ENCODE measurements at regions not wholly inside any gene's neighbourhood (a gene's known extent, or its start where the extent isn't known, plus 50 kb on each side); places are given as distances from the start of the nearest gene placed in this dataset.

GRCh38 chr14:99006276-99006675, 265.7 kb downstream of the BCL11B start:
- intact Hi-C loops (cut with DNase I), result no loop called here
- ATAC-seq (peak; percentile 42), DNase-seq (ENCODE audit: low spot score) (no peak)

- ATAC-seq, result no peak
- no peak for DNase-seq (ENCODE audit: low spot score)
- intact Hi-C loops (cut with DNase I), result no loop called here
These were observed 264.2 kb downstream of the BCL11B start for GRCh38 chr14:99007795-99008194.

GRCh38 chr14:99009871-99010270, 262.1 kb downstream of the BCL11B start:
- intact Hi-C loops (cut with DNase I), result no loop called here
- no peak for ATAC-seq
- no peak for DNase-seq (ENCODE audit: low spot score)

GRCh38 chr14:99011385-99011784, 260.6 kb downstream of the BCL11B start:
- ATAC-seq (no peak), DNase-seq (ENCODE audit: low spot score) (no peak)
- intact Hi-C loops (cut with DNase I), result no loop called here

GRCh38 chr14:99012703-99013102, 259.3 kb downstream of the BCL11B start:
- DNase-seq (ENCODE audit: low spot score) (no peak), ATAC-seq (no peak)
- intact Hi-C loops (cut with DNase I), result no loop called here

- intact Hi-C loops (cut with DNase I), result no loop called here
- ATAC-seq, result no peak
These were observed 256.2 kb downstream of the BCL11B start for GRCh38 chr14:99015833-99016232.

GRCh38 chr14:99023371-99023770, 248.6 kb downstream of the BCL11B start:
- no peak for ATAC-seq
- intact Hi-C loops (cut with DNase I), result no loop called here
- no peak for DNase-seq (ENCODE audit: low spot score)

More at GRCh38 chr14:99015833-99016232, 256.2 kb downstream of the BCL11B start:
- DNase-seq (ENCODE audit: low spot score), result no peak

- ATAC-seq, result no peak
- intact Hi-C loops (cut with DNase I), result no loop called here
- no peak for DNase-seq (ENCODE audit: low spot score)
These were observed 247.1 kb downstream of the BCL11B start for GRCh38 chr14:99024926-99025325.

GRCh38 chr14:99025418-99025817, 246.6 kb downstream of the BCL11B start:
- intact Hi-C loops (cut with DNase I), result no loop called here
- ATAC-seq, result no peak
- no peak for DNase-seq (ENCODE audit: low spot score)

GRCh38 chr14:99026471-99026870, 245.5 kb downstream of the BCL11B start:
- intact Hi-C loops (cut with DNase I), result no loop called here
- ATAC-seq (no peak), DNase-seq (ENCODE audit: low spot score) (no peak)

GRCh38 chr14:99028041-99028440, 244.0 kb downstream of the BCL11B start:
- intact Hi-C loops (cut with DNase I), result no loop called here
- ATAC-seq, result no peak
- DNase-seq (ENCODE audit: low spot score), result no peak

- ATAC-seq (no peak), DNase-seq (ENCODE audit: low spot score) (no peak)
- intact Hi-C loops (cut with DNase I), result no loop called here
These were observed 243.5 kb downstream of the BCL11B start for GRCh38 chr14:99028521-99028920.

GRCh38 chr14:99029145-99029915, 242.7 kb downstream of the BCL11B start:
- ATAC-seq, result no peak
- no peak for DNase-seq (ENCODE audit: low spot score)
- intact Hi-C loops (cut with DNase I), result no loop called here

GRCh38 chr14:99029916-99030305, 242.1 kb downstream of the BCL11B start:
- ATAC-seq, result no peak
- intact Hi-C loops (cut with DNase I), result no loop called here
- no peak for DNase-seq (ENCODE audit: low spot score)

- intact Hi-C loops (cut with DNase I), result no loop called here
- no peak for ATAC-seq
These were observed 241.5 kb downstream of the BCL11B start for GRCh38 chr14:99030454-99030853.

GRCh38 chr14:99032759-99033158, 239.2 kb downstream of the BCL11B start:
- ATAC-seq (no peak), DNase-seq (ENCODE audit: low spot score) (no peak)

More at GRCh38 chr14:99030454-99030853, 241.5 kb downstream of the BCL11B start:
- DNase-seq (ENCODE audit: low spot score), result no peak

GRCh38 chr14:99033951-99034350, 238.0 kb downstream of the BCL11B start:
- intact Hi-C loops (cut with DNase I), result no loop called here
- no peak for ATAC-seq

More at GRCh38 chr14:99032759-99033158, 239.2 kb downstream of the BCL11B start:
- intact Hi-C loops (cut with DNase I), result no loop called here

GRCh38 chr14:99034711-99035171, 237.3 kb downstream of the BCL11B start:
- intact Hi-C loops (cut with DNase I), result no loop called here
- ATAC-seq (no peak), DNase-seq (ENCODE audit: low spot score) (no peak)

More at GRCh38 chr14:99033951-99034350, 238.0 kb downstream of the BCL11B start:
- DNase-seq (ENCODE audit: low spot score), result no peak

GRCh38 chr14:99035268-99035667, 236.7 kb downstream of the BCL11B start:
- intact Hi-C loops (cut with DNase I), result no loop called here
- DNase-seq (ENCODE audit: low spot score), result peak; percentile 76
- peak; percentile 78 for ATAC-seq

GRCh38 chr14:99035712-99036610, 236.0 kb downstream of the BCL11B start:
- intact Hi-C loops (cut with DNase I), result no loop called here
- peak; percentile 96 for ATAC-seq
- peak; percentile 84 for DNase-seq (ENCODE audit: low spot score)
